Skeletal muscle tissue (tissue), 3 donors: ENCODE measurements at regions not wholly inside any gene's neighbourhood (a gene's known extent, or its start where the extent isn't known, plus 50 kb on each side); places are given as distances from the start of the nearest gene placed in this dataset.

Source experiments
- H3K27ac ChIP-seq: one replicate; pipeline ENCODE4 v1.7.0; 2013; ENCODE audit warnings: mild to moderate bottlenecking, low read depth, low read length, inconsistent platforms
- H3K27me3 ChIP-seq, 3 donors: one replicate each; pipeline ENCODE4 v1.7.0; 2013; ENCODE audit warnings: low read length in 3 of 3; ENCODE audit not compliant: control insufficient read depth in 3 of 3, insufficient read depth in 3 of 3
- H3K36me3 ChIP-seq, 3 donors: one replicate each; pipeline ENCODE4 v1.7.0; 2013; ENCODE audit warnings: low read length in 3 of 3; ENCODE audit not compliant: control insufficient read depth in 3 of 3, insufficient read depth in 3 of 3
- H3K4me1 ChIP-seq, 3 donors: one replicate each; pipeline ENCODE4 v1.7.0; 2013; ENCODE audit warnings: low read length in 3 of 3, mild to moderate bottlenecking in 3 of 3; ENCODE audit not compliant: control insufficient read depth in 3 of 3, insufficient read depth in 3 of 3
- H3K4me3 ChIP-seq, 3 donors: one replicate each; pipeline ENCODE4 v1.7.0; 2013; ENCODE audit warnings: low read length in 3 of 3
- H3K9ac ChIP-seq, 3 donors: one replicate each; pipeline ENCODE4 v1.7.0; 2013; ENCODE audit warnings: low read length in 3 of 3, mild to moderate bottlenecking in 3 of 3, moderate library complexity in 2 of 3, low read depth in 1 of 3
- H3K9me3 ChIP-seq, 3 donors: one replicate each; pipeline ENCODE4 v1.7.0; 2013; ENCODE audit warnings: low read length in 3 of 3; ENCODE audit not compliant: control insufficient read depth in 3 of 3
- donor health status: Osteomylitis.

DNA sequence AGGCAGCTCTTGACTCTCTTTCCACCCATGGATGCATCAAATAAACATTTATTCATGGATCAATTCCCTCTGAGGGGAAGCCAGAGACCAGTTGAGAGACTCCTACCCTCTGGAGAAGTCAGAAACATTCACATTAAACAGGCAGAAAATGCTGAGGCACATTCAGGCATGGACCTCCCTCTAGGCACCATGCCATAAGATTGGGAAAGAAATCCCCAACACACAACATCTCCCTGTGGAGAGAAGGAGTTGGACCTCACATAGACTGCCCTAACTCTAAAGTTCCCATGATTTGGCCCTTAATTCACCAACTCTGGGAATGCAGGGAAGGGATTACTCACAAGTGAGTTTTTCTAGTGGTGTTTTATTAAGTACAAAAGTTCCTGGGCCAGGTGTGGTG, 415.3 kb upstream of the C1orf87 start:
- Histone ChIP-seq H3K36me3 (no peaks in the 10 kb centered on the region), H3K27me3 (no peaks in the 10 kb centered on the region)

DNA sequence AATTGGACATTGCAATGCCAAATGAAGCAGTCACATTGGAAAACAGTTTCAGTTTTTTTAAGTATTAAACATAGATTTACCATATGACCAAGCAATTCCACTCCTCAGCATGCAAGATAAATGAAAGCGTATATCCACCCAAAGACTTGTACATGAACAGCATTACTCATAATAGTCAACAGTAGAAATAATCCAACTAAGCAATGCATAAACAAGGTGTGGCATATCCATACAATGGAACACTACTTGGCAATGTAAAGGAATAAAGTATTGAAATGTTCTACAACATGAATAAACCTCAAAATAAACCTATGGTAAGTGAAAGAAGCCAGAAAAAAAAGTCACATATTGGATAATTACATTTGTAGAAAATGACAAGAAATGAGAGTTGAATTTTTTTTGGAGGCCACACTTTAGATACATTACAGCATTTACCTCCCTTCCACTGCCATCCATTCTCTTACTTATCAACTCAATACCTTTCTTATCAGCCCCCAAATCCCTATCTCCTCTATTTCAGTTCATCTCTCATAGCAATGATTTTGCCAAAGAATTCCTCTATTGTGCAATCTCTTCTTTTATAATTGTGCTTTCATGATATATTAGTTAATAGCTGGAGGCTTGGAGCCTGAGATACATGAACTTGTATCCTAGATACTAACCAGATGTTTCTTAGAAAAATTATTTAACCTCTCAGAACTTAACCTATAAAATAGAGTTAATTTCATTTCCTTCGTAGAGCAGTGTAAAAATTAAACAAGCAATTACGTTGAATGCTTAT, 414.2 kb upstream of the C1orf87 start:
- H3K4me3 ChIP-seq, result no peak overlapping the region
- no peaks in the 10 kb centered on the region for H3K9me3 ChIP-seq
- no peaks in the 10 kb centered on the region for H3K4me1 ChIP-seq
- no peak overlapping the region for H3K9ac ChIP-seq
- no peaks in the 10 kb centered on the region for H3K27me3 ChIP-seq
- H3K36me3 ChIP-seq, result no peaks in the 10 kb centered on the region
- H3K27ac ChIP-seq, result no peak overlapping the region

More for the DNA sequence above, 415.3 kb upstream of the C1orf87 start:
- Histone ChIP-seq H3K4me3 (no peak overlapping the region), H3K4me1 (no peaks in the 10 kb centered on the region), H3K27ac (no peak overlapping the region), H3K9me3 (no peaks in the 10 kb centered on the region), H3K9ac (no peak overlapping the region)

DNA sequence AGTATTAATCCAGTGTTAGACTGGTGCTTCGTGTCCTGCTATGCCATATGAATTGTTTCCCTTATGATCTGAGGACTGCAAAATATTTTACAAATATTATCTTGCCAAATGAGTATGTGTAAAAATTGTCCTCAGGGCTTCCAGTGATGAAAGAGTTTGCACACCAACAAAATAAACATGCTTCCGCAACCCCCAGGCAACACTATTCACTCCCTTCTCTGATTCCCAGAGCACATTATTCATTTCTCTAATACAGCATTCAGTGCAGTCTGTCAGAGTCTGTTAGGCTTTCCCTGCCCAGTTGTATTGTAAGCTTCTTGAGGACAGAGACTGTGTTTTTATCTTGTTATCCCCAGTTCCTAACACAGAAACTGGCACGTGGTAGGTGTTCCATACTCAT, 409.9 kb upstream of the C1orf87 start:
- no peak overlapping the region for H3K4me3 ChIP-seq
- H3K27ac ChIP-seq, result no peak overlapping the region
- H3K9me3 ChIP-seq, result peaks cover 0 to 2% (median 0%) of the 10 kb centered on the region in 3 donors
- no peaks in the 10 kb centered on the region for H3K27me3 ChIP-seq
- no peaks in the 10 kb centered on the region for H3K36me3 ChIP-seq
- no peaks in the 10 kb centered on the region for H3K4me1 ChIP-seq
- H3K9ac ChIP-seq, result no peak overlapping the region

DNA sequence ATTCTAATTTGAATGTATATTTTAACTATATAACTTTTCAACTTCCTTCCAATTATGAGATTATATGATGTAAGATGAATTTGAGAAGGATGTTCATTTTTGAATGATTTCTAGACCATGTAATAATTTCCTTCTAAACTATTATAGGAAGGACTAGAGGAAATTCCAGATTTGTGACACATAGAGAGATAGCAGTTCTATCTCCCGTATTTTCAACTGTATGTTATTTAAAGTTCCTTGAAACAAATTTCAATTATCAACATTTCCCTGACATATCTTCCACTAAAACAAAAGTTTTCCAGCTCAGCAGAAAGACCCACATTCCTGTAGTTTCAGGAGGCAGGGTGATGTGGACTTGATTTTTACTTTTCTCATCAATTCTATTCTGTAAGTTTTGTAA, 396.7 kb upstream of the C1orf87 start:
- H3K4me1 ChIP-seq, result no peaks in the 10 kb centered on the region
- H3K9ac ChIP-seq, result no peak overlapping the region
- no peak overlapping the region for H3K27ac ChIP-seq
- no peaks in the 10 kb centered on the region for H3K36me3 ChIP-seq
- H3K27me3 ChIP-seq, result no peaks in the 10 kb centered on the region
- H3K9me3 ChIP-seq, result no peaks in the 10 kb centered on the region
- no peak overlapping the region for H3K4me3 ChIP-seq

DNA sequence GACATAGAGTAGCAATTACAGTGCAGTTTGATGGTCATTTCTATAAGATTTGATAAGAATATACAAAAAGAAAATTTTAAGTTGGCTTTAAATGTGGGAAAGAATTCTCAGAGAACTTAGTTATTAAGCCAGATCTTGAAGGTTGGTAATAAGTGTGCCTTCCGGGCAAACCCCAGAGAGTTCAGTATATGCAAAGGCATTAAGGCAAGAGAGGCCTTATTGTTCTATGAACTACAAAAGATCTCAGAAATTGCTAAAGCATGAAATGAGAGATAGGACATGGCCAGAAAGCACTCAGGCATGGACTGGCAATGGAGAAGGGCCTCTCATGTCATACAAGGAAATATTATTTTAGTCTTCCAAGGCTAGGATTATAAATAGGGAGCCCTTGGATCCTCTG, 390.2 kb upstream of the C1orf87 start:
- Histone ChIP-seq H3K4me3 (no peak overlapping the region), H3K36me3 (no peaks in the 10 kb centered on the region), H3K4me1 (no peaks in the 10 kb centered on the region), H3K9ac (no peak overlapping the region), H3K27ac (no peak overlapping the region), H3K9me3 (no peaks in the 10 kb centered on the region), H3K27me3 (no peaks in the 10 kb centered on the region)

DNA sequence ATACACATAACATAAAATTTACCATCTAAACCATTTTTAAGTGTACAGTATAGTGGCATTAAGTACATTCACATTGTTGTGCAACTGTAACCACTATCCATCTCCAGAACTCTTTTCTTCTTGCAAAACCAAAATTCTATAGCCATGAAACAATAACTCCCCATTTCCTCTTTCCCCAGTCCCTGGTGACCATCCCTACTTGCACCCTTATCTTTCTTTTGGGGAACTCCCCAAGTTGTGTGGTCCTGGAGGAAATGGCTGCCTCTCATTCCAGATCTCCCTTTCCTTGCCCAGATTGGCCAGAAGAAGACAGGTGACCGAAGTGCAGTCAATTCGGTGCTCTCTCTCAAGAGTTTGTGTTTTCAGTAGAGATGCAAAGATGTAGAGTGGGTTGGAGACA, 389.6 kb upstream of the C1orf87 start:
- Histone ChIP-seq H3K4me3 (no peak overlapping the region), H3K9me3 (no peaks in the 10 kb centered on the region), H3K9ac (no peak overlapping the region), H3K27ac (no peak overlapping the region), H3K4me1 (no peaks in the 10 kb centered on the region), H3K27me3 (no peaks in the 10 kb centered on the region), H3K36me3 (no peaks in the 10 kb centered on the region)

DNA sequence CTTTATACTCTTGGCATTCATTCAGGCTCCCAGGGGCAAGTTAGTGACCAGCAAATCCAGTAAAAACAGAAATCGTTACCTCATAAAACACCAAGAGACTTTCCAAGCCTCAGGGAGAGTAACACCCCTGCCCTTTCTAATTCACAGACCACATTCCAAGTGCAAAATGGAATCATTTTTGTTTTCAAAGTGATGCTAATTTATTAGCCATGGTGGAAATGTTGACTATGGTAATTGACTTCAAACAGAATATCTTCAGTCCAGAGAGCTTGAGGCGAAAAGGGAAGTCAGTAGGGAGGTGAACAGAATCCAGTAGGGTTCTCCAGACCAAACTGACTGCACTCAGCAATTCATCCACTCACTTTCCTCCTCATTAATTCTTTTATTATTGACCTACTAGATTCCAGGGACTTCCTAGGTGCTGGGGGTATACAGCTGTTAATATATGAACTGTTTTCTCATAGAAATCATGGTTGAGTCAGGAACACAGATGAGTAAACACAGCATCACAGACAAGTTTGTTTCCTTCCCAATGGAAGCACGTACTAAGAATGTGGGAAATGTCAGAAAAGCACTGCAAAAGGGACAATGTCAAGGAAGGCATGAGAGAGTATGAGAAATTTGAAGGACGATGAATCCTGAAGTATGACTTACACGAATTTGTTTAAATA, 388.5 kb upstream of the C1orf87 start:
- no peak overlapping the region for H3K9ac ChIP-seq
- no peak overlapping the region for H3K27ac ChIP-seq
- H3K4me3 ChIP-seq, result no peak overlapping the region
- H3K9me3 ChIP-seq, result no peaks in the 10 kb centered on the region
- H3K4me1 ChIP-seq, result no peaks in the 10 kb centered on the region
- H3K36me3 ChIP-seq, result no peaks in the 10 kb centered on the region
- H3K27me3 ChIP-seq, result no peaks in the 10 kb centered on the region

DNA sequence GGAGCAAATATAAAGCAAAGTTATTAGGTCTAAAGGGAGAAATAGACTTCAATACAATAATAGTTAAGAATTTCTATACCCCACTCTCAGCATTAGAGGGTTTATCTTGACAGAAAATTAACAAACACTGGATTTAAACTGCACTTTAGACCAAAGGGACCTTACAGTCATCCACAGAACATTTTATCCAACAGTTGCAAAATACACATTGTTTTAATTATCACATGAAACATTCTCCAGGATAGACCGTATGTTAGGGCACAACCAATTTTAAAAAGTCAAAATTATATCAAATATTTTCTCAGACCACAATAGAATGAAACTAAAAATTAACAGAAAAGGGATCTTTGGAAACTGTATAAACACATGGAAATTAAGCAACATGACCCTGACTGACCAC, 384.5 kb upstream of the C1orf87 start:
- Histone ChIP-seq H3K9ac (no peak overlapping the region), H3K36me3 (no peaks in the 10 kb centered on the region), H3K27me3 (no peaks in the 10 kb centered on the region), H3K4me3 (no peak overlapping the region), H3K4me1 (no peaks in the 10 kb centered on the region), H3K27ac (no peak overlapping the region), H3K9me3 (peaks cover 0 to 3% (median 0%) of the 10 kb centered on the region in 3 donors)

DNA sequence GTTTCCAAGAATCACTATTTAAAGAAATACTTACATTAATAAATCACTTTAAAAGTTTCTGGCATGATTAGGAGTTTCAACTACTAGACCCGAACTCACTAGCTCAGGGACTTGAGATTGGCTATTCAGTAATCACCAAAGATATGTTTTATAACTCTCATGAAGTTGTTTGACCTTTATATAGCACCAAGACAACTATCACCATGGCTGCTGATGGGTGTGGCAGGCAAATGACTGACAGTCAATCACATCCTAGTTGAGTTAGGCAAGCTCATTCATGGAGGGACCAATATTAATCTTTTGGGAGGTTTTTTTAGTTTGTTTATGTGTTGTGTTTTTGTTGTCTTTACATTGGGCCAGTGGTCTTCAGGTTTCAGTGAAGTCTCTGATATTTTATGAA, 376.3 kb upstream of the C1orf87 start:
- Histone ChIP-seq H3K9me3 (no peaks in the 10 kb centered on the region), H3K4me3 (no peak overlapping the region), H3K9ac (no peak overlapping the region), H3K36me3 (no peaks in the 10 kb centered on the region), H3K27me3 (no peaks in the 10 kb centered on the region), H3K4me1 (no peaks in the 10 kb centered on the region), H3K27ac (no peak overlapping the region)

DNA sequence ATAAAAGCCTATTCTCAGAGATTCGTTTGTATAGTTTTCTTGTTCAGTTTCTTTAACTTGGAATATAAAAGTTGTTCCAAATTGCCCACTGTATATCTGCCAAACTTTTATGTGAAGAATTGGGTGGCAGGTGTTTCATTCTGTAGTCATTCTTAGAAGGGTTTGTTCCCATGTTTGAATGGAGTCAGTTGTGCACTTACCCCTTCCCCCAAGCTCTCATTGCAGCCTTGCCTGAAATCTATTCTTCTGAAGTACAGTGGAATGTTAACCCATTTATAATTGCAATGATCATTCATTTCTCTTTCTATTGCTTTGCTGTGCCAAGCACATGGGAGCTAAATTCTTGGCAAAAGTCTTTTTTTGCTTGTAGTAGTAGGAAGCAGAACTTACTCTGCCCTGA, 375.3 kb upstream of the C1orf87 start:
- H3K9ac ChIP-seq, result no peak overlapping the region
- H3K27me3 ChIP-seq, result no peaks in the 10 kb centered on the region
- H3K9me3 ChIP-seq, result no peaks in the 10 kb centered on the region
- no peaks in the 10 kb centered on the region for H3K4me1 ChIP-seq
- H3K27ac ChIP-seq, result no peak overlapping the region
- H3K4me3 ChIP-seq, result no peak overlapping the region
- no peaks in the 10 kb centered on the region for H3K36me3 ChIP-seq
